Common myeloid progenitor, CD34-positive (primary cell): ENCODE measurements at regions not wholly inside any gene's neighbourhood (a gene's known extent, or its start where the extent isn't known, plus 50 kb on each side); places are given as distances from the start of the nearest gene placed in this dataset.

Source experiments
- CTCF ChIA-PET: fragments of 350-600 bp; sonication (Branson Sonifier 250); formaldehyde crosslinking; loops from one replicate; lab custom pipeline; 2021; ENCODE audit warnings: antibody characterized with exemption; lab: Charles Lee
- POLR2A ChIA-PET: fragments of 350-600 bp; sonication (Branson Sonifier 250); formaldehyde crosslinking; loops from one replicate; lab custom pipeline; 2021; ENCODE audit warnings: antibody characterized with exemption; lab: Charles Lee
- DNase-seq, 3 donors: peaks; one replicate each; pipeline versions ENCODE4 v3.0.0 to v3.0.0-alpha.2; 2013
- H3K27ac ChIP-seq, 2 experiments: 1 replicate in 1 of 2; 2 replicates in 1 of 2; pipeline ENCODE4 v1.7.0; 2013; ENCODE audit warnings: inconsistent platforms in 2 of 2, low read length in 2 of 2, mild to moderate bottlenecking in 2 of 2, low read depth in 1 of 2, moderate library complexity in 1 of 2; ENCODE audit not compliant: severe bottlenecking in 2 of 2, insufficient read depth in 1 of 2, poor library complexity in 1 of 2
- H3K27me3 ChIP-seq, 5 experiments: replicated peaks in 2 of 5; 1 replicate in 3 of 5; 2 replicates in 2 of 5; pipeline versions ENCODE4 v1.6.1 to v1.7.0; 2013; ENCODE audit warnings: low read length in 4 of 5, mild to moderate bottlenecking in 2 of 5, moderate library complexity in 2 of 5, inconsistent platforms in 1 of 5; ENCODE audit not compliant: insufficient read depth in 5 of 5, control insufficient read depth in 4 of 5
- H3K36me3 ChIP-seq, 4 experiments: 1 replicate in 2 of 4; 2 replicates in 2 of 4; pipeline versions ENCODE4 v1.6.1 to v1.7.0; 2013; ENCODE audit warnings: low read length in 3 of 4, control low read depth in 1 of 4, mild to moderate bottlenecking in 1 of 4; ENCODE audit not compliant: control insufficient read depth in 4 of 4, insufficient read depth in 4 of 4
- H3K4me1 ChIP-seq, 4 experiments: 1 replicate in 3 of 4; 2 replicates in 1 of 4; pipeline versions ENCODE4 v1.6.1 to v1.7.1; 2013; ENCODE audit warnings: low read length in 3 of 4, mild to moderate bottlenecking in 3 of 4, control low read depth in 1 of 4, inconsistent platforms in 1 of 4, moderate library complexity in 1 of 4; ENCODE audit not compliant: control insufficient read depth in 4 of 4, insufficient read depth in 4 of 4; ENCODE audit errors: control extremely low read depth in 1 of 4
- H3K4me3 ChIP-seq, 7 experiments: 1 replicate in 4 of 7; 2 replicates in 3 of 7; pipeline versions ENCODE4 v1.5.1 to v1.7.0; 2013; ENCODE audit warnings: mild to moderate bottlenecking in 7 of 7, low read length in 6 of 7, moderate library complexity in 6 of 7, inconsistent platforms in 2 of 7, low read depth in 2 of 7, control low read depth in 1 of 7; ENCODE audit not compliant: insufficient read depth in 4 of 7, control insufficient read depth in 1 of 7; ENCODE audit errors: extremely low read depth in 1 of 7
- H3K9me3 ChIP-seq, 5 experiments: 1 replicate in 4 of 5; 2 replicates in 1 of 5; pipeline versions ENCODE4 v1.6.1 to v1.7.1; 2013; ENCODE audit warnings: low read length in 4 of 5, mild to moderate bottlenecking in 2 of 5, inconsistent platforms in 1 of 5, low read depth in 1 of 5, moderate library complexity in 1 of 5; ENCODE audit not compliant: control insufficient read depth in 4 of 5, insufficient read depth in 2 of 5; ENCODE audit errors: control extremely low read depth in 1 of 5
- WGBS: methylation state at CpG from one replicate; pipeline ENCODE4 v1.1.5; 2013; ENCODE audit not compliant: insufficient coverage; 5-methylcytosine and 5-hydroxymethylcytosine counted together

GRCh38 chr10:80760914-80761371 lies 223.2 kb downstream of the SH2D4B start:
- no peak for DNase-seq
- no peaks in the 10 kb centered on the region for H3K4me1 ChIP-seq
- no peaks in the 10 kb centered on the region for H3K9me3 ChIP-seq
- H3K27ac ChIP-seq, result no peak overlapping the region
- H3K27me3 ChIP-seq, result peaks cover 0 to 4% (median 0%) of the 10 kb centered on the region in 5 experiments
- ChIA-PET CTCF (no interaction called here), POLR2A (no interaction called here)
- H3K4me3 ChIP-seq, result no peak overlapping the region
- WGBS, result 43% methylated on average over 1 of the region's 2 CpGs
- no peaks in the 10 kb centered on the region for H3K36me3 ChIP-seq

DNA sequence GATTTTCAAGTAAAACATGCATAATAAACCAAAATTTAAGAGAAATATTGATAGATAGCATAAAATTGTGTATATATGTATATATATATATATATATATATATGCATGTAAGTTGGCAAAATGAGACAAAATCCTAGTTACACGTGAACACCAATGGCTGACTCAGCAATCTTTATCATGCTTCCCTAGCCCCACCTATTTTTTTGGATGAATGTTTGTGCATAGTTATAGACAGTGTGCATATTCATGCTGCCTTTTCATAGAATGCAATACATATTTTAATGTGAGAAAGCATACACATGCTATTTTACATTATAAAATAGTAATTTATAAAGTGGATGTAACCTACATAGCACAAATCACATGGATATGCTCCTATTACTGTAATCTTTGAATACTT lies 230.3 kb downstream of the SH2D4B start:
- Histone ChIP-seq H3K27me3 (no peaks in the 10 kb centered on the region), H3K36me3 (no peaks in the 10 kb centered on the region), H3K9me3 (no peaks in the 10 kb centered on the region), H3K27ac (no peak overlapping the region), H3K4me3 (no peak overlapping the region), H3K4me1 (no peaks in the 10 kb centered on the region)
- DNase-seq, result no peak
- WGBS, result no CpG with 5 or more reads among the region's 1 CpG
- POLR2A ChIA-PET, result no interaction called here
- CTCF ChIA-PET, result interaction anchor here (1.6 kb wide), 1 partner anchor 11 kb away, joined by 4 read pairs; no protein-coding TSS in a partner anchor

GRCh38 chr10:80769700-80770160 lies 232.0 kb downstream of the SH2D4B start:
- H3K9me3 ChIP-seq, result no peaks in the 10 kb centered on the region
- H3K27ac ChIP-seq, result no peak overlapping the region
- no peak overlapping the region for H3K4me3 ChIP-seq
- H3K4me1 ChIP-seq, result no peaks in the 10 kb centered on the region
- POLR2A ChIA-PET, result no interaction called here
- 67% methylated on average over 1 of the region's 2 CpGs for WGBS
- CTCF ChIA-PET, result no interaction called here
- DNase-seq, result no peak
- no peaks in the 10 kb centered on the region for H3K27me3 ChIP-seq
- no peaks in the 10 kb centered on the region for H3K36me3 ChIP-seq

- H3K4me1 ChIP-seq, result no peaks in the 10 kb centered on the region
- POLR2A ChIA-PET, result no interaction called here
- no peak for DNase-seq
- H3K9me3 ChIP-seq, result no peaks in the 10 kb centered on the region
- no peaks in the 10 kb centered on the region for H3K27me3 ChIP-seq
- no peaks in the 10 kb centered on the region for H3K36me3 ChIP-seq
- WGBS, result 100% methylated on average over 2 of the region's 2 CpGs
- H3K4me3 ChIP-seq, result no peak overlapping the region
- H3K27ac ChIP-seq, result no peak overlapping the region
- CTCF ChIA-PET, result no interaction called here
Observed at GRCh38 chr10:80770239-80770638, 232.5 kb downstream of the SH2D4B start.

DNA sequence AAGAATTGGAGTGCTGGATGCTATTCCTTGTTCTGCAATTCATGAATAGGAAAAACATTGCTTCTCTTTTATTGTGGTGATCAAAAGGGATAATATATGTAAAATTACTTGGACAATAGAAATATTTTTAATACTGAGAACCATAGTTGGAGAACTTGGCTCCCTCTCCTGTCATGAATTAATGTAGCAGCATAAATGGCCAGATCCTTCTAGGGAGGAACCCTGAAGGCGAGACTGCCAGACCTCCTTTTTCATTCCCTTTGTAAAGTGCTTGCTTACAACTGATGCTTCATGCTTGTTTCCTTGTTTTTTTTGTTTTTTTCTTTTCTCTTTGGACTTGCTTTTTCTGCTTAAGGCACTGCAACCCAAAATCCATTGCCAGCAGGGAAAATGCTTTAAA lies 233.6 kb downstream of the SH2D4B start:
- no CpG with 5 or more reads among the region's 1 CpG for WGBS
- H3K4me3 ChIP-seq, result no peak overlapping the region
- DNase-seq, result no peak
- no peak overlapping the region for H3K27ac ChIP-seq
- H3K27me3 ChIP-seq, result no peaks in the 10 kb centered on the region
- H3K36me3 ChIP-seq, result no peaks in the 10 kb centered on the region
- H3K9me3 ChIP-seq, result no peaks in the 10 kb centered on the region
- POLR2A ChIA-PET, result no interaction called here
- CTCF ChIA-PET, result no interaction called here
- no peaks in the 10 kb centered on the region for H3K4me1 ChIP-seq

DNA sequence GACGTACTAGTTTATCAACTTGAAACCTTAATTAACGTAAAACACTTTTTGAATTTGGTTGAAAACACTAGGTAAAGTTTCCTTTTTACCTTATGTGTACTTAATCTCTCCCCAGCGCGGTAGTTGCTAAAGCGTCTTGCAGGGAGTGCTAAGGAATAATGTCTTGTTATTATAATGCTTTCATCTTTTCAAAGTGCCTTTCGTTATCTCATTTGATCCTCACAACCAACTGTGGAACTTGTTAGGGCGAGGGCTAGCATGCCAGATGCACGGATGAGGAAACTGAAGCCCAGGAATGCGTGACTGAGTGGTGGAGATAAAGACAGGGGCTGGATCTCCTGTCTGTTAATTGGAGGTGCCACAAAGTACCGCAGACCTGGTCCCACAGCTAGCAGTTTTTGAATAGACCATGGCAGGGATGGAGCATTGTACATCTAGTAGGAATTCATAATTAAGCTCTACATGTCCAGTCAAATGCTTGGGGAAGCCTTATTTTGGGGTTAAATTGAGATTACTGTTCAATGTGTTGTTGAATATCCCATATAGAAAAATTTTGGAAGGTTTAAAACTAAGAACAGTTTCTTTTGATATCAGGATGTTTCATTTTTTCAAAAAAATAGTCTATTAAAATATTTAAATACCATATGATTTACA lies 234.3 kb downstream of the SH2D4B start:
- Histone ChIP-seq H3K9me3 (no peaks in the 10 kb centered on the region), H3K4me1 (no peaks in the 10 kb centered on the region), H3K27ac (no peak overlapping the region), H3K27me3 (no peaks in the 10 kb centered on the region), H3K36me3 (no peaks in the 10 kb centered on the region), H3K4me3 (no peak overlapping the region)
- 97% methylated on average over 5 of the region's 10 CpGs for WGBS
- ChIA-PET CTCF (no interaction called here), POLR2A (no interaction called here)
- DNase-seq, result no peak

DNA sequence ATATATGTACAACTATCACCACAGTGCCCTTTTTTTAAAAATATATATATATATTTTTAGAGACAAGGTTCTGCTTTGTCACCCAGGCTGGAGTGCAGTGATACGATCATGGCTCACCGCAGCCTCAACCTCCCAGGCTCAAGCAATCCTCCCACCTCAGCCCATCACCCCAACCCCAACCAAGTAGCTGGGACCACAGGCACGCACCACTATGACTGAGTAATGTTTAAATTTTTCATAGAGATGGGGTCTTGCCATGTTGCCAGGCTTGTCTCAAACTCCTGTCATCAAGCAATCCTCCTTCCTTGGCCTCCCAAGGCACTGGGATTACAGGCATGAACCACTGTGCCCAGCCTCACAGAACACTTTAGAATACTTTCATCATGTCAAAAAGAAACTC lies 234.9 kb downstream of the SH2D4B start:
- 80% methylated on average over 1 of the region's 3 CpGs for WGBS
- POLR2A ChIA-PET, result no interaction called here
- Histone ChIP-seq H3K9me3 (no peaks in the 10 kb centered on the region), H3K36me3 (no peaks in the 10 kb centered on the region), H3K4me3 (no peak overlapping the region), H3K4me1 (no peaks in the 10 kb centered on the region), H3K27me3 (no peaks in the 10 kb centered on the region), H3K27ac (no peak overlapping the region)
- CTCF ChIA-PET, result no interaction called here
- DNase-seq, result no peak
